ENCODE measurements at regions not wholly inside any gene's neighbourhood (a gene's known extent, or its start where the extent isn't known, plus 50 kb on each side); places are given as distances from the start of the nearest gene placed in this dataset.
"Not testable (repeated sequence)": the region's sequence is repeated elsewhere in the genome, so short reads cannot be mapped to it uniquely, and the experiment has no call there.

DNA sequence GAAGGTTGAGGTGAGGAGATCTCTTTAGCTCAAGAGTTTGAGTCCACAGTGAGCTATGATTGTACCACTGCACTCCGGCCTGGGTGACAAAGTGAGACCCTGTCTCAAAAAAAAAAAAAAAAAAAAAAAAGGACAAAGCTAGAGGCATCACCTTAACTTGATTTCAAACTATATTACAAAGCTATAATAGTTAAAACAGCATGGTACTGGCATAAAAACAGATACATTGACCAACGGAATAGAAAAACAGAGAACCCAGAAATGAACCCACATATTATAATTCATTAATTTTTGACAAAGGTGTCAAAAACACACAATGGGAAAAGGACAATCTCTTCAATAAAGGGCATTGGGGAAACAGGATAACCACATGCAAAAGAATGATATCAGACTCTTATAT lies 50.8 kb upstream of the MBOAT1 start:
- DNase-seq: no peak

DNA sequence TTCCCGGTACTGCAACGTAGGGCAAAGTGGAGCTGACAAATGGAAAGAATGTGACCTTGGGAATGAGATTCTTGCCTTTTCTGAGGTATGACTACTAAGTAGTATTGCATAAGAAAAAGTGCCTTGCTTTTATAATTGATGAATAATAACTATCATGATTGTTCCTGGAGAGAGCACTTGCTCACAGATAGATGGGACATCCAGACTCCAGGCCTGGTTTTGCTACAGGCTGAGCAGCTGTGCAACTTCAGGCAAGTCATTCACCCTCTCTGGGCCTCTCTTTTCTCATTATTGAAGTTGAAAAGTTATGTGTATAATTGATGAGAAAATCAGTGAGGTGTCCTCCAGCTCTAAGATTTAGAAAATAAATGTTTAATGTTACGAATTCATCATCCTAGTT lies 53.6 kb upstream of the MBOAT1 start:
- DNase-seq: no peak

DNA sequence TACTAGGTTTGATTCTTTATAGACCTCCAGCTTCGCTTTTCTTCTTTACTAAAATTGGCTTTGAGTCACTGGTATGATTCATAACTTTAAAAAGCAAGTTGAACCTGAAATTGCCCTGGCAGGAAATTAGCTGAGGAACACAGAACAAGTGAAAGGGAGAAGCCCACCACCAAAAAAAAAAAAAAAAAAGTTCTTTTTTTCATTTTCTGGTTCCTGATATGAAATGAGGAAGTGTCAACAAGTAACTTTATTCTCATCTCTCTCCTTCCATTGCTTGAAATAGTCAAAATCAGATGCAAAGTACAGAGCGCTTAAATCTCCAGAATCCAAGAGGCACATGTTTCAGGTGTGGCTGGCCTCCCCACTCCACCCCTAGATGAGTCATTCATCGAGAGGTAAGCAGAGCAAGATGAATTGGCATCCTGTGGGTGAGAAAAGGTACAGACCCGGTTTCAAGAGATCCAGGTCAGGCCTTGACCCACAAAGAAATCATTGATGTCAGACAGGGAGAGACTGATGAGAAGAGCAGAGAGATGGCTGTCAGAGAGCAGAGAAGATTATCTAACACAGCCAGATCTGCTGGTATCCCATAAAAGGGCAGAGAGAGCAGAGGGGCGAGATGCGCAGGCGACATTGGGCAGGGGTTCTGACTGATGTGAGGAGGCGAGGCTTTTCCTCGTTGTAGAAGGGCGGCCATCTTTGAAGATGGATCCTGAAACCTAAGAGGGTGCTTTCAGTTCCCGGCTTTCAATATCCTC lies 54.8 kb upstream of the MBOAT1 start:
- no peak for DNase-seq

DNA sequence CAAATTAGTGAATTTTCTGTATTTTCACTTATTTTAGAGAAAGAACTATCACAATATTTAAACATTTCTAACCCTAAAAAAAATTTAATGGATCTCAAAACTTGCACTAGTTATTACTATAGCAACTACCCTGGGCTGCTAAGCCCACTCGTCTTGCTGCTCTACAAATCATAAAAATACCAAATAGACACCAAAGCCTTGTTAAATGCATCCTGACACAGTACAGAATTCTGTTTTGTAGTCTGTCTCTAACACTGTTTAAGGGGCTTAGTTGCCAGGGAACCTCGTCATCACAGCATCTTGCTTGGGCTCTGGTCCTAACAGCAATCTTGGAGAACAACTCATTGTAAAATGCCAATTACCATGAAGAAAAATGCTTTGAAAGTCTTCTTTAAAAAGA lies 56.9 kb upstream of the MBOAT1 start:
- no peak for DNase-seq

DNA sequence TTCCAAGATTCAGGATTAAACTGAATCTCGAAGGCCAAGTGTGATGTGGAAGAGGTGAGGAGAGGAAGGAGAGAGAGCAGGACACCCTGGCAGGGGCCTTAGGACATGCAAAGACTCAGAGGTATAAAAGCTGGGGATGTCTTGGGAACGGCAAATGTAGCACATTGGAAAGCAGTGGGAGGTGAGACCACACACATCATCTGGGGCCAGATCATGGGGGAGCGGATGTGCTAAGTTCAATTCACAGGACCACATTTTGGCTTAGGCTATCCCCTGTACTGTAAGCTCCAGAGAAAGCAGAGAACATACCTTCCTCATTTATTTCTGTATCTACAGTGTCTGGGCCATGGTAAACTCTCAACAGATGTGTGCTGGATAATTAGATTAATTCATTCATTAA lies 59.5 kb upstream of the MBOAT1 start:
- DNase-seq: no peak

DNA sequence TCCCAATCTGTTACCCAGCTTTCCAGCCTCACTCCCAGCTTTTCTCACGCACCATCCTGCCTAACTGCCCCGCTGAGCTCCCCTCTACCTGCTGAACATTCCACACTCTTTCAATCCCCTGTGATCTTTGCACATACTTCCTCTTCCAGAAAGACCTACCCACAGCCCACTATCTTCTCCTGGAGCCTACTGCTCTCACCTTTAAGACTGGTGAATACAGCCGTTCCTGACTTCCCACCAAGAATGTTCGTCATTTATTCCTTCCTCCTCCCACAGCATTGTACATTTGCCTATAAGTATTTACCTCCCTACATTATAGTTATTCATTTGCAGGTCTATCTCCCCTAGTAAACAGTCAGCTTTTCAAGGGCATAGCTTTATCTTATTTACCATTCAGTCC lies 61.9 kb upstream of the MBOAT1 start:
- DNase-seq: no peak

DNA sequence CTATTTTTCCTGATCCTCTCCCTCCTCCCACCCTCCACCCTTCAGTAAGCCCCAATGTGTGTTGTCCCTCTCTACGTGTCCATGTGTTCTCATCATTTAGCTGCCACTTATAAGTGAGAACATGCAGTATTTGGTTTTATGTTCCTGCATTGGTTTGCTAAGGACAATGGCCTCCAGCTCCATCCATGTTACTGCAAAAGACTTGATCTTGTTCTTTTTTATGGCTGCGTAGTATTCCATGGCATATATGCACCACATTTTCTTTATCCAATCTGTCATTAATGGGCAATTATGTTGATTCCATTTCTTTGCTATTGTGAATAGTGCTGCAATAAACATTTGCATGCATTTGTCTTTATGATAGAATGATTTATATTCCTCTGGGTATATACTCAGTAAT lies 63.6 kb upstream of the MBOAT1 start:
- not testable (repeated sequence) for DNase-seq

DNA sequence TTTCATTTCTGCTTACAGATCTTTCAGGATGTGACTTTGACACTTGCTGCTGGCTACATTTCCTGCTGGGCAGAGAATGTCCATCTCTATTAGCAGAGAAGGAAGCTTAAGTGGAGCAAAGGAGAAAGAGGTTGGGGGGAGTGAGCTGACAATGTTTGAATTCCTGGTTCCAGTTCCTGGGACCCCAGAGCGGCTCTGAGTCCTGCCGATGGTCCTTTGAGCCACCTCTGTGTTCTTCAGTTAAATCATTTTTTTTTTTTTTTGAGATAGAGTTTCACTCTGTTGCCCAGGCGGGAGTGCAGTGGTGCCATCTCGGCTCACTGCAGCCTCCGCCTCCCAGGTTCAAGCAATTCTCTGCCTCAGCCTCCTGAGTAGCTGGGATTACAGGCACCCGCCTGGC lies 65.5 kb upstream of the MBOAT1 start:
- DNase-seq: not testable (repeated sequence)

DNA sequence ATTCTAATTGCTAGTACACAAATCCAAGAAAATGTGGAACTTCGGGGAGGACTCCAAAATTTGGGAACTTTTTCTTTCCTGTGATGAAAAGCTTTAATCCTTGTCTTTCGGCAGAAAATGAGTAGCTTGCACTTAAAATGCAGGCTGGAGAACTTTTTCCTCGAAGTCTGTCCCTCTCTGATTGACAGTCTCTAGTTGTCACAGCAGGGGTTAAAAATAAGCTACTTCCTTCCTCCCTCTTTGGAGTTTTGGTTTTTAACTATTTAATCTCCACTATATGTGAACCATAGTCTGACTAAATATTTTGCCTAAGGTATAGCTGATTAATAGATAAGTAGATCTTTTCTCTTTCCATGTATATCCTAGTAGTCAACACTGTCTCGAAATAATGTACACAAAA lies 66.8 kb upstream of the MBOAT1 start:
- DNase-seq: no peak

DNA sequence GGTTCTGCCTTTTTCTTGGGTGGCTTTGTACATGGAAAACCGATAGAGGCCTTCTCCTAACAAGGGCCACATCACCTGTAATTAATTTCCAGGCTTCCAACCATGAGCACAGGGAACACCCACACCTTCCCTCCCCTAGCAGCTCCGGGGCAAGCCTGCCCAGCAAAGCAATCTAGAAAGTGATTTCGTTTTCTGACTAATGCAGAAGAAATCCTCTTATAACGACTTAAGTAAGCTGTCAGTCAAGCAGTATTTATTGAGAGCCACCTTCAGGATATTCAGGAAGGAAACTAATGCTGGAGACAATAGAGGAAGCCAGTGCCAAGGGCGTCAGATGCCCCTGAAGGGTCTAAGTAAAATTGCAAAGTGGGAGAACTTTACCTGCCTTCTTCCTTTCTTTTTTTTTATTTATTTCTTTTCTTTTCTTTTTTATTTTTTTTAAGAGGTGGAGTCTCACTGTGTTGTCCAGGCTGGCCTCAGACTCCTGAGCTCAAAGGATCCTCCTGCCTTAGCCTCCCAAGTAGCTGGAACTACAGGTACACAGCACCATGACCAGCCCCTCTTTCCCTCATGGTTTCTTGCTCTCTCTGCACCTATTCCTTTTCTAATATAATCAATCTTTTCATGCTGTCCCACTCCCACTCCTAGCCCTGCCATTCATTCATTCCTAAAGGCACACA lies 67.5 kb upstream of the MBOAT1 start:
- no peak for DNase-seq

DNA sequence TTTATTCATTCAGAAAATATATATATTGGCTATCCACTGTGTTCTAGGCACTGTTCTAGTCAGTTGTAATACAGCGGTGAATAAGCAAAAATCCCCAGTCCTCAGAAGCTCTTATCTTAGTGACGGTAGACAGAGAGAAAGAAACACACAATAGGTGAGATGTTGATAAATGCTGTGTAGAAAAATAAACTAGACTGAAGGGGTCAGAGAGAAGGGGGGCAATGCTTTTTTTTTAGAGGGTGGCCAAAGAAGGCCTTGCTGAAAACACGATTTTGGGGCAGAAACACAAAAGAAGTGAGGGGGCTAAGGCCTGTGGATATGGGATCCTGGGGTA lies 68.0 kb upstream of the MBOAT1 start:
- no peak for DNase-seq

DNA sequence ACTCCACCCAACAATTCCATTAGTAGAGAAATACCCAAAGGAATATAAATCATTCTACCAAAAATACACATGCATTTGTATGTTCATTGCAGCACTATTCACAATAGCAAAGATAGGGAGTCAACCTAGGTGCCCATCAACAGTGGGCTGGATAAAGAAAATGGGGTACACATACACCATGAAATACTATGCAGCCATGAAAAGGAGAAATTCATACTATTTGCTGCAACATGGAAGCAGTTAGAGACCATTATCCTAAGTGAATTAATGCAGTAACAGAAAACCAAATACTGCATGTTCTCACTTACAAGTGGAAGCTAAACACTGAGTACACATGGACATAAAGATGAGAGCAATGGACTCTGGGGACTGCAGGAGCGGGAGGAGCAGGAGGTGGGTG lies 72.4 kb upstream of the MBOAT1 start:
- DNase-seq: no peak

DNA sequence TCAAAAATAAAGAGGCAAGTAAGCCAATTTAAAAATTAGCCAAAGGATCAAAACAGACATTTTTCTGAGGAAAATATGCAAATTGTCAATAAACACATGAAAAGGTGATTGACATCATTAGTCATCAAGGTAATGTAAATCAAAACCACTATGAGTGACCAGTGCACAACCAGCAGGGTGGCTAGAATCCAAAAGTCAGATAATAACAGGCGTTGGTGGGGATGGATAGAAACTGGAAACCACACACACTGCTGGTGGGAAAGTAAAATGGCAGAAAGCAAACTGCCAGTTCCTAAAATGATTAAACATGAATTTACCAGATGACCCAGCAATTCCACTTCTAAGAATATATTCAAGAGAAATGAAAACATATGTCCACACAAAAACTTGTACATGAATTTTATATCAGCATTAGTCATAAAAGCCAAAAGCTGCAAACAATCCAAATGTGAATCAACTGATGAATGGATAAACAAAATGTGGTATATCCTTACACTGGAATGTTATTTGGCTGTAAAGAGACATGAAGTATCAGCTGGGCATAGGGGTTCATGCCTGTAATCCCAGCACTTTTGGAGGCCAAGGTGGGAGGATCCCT lies 74.8 kb upstream of the MBOAT1 start:
- no peak for DNase-seq

DNA sequence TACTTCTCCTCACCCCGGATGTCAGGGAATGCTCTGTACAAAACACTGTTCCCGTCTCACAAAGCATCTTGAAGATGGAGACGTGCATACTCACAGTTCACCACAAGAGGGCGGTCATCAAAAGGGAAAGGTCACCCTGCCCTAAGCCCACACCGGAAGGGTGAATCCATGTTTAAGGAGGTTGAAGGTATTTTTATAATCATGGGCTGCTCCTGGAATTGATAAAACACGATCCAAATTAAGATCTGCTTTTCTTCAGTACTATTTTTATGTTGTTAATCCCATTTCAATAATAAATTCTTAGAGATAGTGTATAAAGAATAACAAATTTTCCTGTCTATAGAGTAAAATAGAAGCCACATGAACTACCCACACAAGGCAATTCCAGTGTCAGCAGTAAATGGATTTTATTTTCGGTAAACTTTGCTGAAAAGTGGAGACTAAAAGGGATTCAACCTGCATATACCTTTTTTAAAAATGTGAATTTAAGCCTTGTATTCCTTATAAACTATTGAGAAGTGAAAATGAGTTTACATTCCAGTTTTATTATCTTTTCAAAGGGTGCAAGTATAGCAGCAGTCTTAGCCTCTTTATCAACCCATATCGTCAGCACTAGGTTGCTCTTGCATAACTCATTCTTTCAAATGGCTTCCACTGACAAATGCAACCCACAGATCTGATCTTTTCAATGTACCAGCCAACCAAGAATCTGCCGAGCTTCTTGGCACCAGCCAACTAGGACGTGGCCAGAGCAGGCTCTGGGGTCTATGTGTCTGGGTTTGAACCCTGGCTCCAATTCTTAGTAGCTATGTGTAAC lies 79.7 kb upstream of the MBOAT1 start:
- DNase-seq: peak; percentile 78

DNA sequence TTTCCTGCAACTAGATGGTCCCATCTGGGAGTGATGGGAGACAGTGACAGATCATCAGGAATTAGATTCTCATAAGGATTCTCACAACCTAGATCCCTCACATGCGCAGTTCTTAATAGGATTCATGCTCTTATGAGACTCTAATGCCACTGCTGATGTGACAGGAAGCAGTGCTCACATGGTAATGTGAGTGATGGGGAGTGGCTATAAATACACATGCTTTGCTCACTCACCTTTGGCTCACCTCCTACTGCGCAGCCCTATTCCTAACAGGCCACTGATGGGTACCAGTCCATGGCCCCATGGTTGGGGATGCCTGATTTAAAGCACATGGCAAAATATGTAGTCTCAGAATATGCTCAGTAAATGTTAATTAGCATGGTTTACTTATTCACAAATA lies 80.6 kb upstream of the MBOAT1 start:
- DNase-seq: no peak

DNA sequence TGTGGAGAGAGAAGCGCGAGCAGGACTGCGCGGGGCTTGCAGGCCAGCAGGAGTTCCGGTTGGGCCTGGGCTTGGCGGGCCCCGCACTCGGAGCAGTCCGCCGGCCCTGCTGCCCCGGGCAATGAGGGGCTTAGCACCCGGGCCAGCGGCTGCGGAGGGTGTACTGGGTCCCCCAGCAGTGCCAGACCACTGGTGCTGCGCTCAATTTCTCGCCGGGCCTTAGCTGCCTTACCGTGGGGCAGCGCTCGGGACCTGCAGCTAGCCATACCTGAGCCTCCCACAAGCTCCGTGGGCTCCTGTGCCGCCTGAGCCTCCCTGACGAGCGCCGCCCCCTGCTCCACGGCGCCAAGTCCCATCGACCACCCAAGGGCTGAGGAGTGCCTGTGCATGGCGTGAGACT lies 89.0 kb upstream of the MBOAT1 start:
- DNase-seq: no peak

DNA sequence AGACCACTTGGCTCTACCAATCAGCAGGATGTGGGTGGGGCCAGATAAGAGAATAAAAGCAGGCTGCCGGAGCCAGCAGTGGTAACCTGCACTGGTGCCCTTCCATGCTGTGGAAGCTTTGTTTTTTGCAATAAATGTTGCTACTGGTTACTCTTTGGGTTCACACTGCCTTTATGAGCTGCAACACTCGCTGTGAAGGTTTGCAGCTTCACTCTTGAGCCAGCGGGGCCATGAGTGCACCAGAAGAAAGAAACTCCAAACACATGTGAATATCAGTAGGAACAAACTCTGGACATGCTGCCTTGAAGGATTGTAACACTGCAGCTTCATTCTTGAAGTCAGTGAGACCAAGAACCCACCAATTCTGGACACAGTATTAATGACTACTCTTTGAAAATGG lies 89.9 kb upstream of the MBOAT1 start:
- no peak for DNase-seq

DNA sequence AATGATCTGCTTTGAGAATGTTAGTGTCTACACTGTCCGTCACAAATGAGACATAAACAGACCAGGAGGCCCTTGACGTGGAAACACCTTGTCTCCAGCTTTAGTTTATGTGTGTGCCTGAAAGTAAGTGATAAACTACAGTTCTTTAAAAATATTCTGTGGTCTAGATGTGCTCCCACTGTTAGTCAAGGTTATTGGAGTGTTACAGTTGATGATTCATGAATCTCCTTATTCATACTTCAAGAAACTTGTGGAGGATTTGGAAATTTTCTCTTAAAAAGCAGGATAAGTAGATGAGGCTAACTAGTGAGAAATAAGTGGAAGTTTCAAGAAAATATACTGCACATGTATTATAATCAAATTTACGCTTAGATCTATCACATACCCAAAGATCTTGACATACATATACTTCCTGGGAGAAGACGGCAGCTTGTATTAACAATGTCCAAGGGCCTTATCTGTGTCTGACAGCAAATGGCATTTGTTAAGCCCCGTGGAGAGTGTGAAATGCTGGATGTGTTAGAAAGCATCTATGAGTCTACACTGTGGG lies 90.5 kb upstream of the MBOAT1 start:
- DNase-seq: no peak

DNA sequence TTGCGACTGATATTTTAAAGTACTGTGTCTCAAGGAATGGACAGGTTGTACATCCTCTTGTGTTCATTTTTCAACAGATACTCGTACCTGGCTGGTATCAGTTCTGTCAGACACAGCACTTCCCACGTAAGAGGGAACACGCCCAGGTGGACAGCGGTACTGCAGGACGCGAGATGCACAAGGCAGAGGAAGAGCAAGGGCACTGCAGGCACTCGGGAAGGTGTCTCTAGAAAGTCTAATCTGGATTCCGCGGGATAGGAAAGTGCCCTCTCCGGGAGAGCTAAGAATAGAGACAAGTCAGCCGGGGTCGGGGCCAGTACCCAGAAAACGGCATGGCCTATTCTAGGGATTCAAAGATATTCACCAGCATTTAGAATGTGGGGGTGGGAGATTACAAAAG lies 94.2 kb upstream of the MBOAT1 start:
- no peak for DNase-seq

DNA sequence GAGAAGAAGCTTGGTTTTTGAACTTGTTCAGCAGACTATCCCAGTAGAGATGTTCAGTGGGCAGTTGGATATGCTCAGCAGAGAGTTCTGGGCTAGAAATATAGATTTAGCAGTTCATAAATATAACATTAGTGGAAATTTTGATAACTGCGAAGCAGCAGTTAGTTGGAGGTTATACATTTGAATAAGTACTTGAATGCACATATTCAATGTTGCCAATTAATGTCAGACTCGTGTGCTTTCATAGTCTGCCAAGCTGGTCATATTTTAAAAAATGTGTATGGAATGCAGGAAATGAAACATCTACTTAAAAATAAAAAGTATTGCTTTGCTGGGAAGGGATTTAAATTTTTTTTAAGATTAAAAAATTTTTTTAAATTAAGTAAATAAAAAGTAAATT lies 92.5 kb upstream of the E2F3 start:
- DNase-seq: no peak

DNA sequence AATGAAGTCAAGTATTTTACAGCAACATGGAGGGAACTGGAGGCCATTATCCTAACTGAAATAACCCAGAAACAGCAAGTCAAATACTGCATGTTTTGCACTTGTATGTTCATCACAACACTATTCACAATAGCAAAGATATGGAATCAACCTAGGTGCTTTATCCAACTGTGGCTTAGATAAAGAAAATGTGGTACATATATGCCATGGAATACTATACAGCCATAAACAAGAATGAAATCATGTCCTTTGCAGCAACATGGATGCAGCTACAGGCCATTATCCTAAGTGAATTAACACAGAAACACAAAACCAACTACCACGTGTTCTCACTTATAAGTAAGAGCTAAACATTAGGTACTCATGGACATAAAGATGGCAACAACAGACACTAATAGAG lies 91.5 kb upstream of the E2F3 start:
- DNase-seq: no peak

DNA sequence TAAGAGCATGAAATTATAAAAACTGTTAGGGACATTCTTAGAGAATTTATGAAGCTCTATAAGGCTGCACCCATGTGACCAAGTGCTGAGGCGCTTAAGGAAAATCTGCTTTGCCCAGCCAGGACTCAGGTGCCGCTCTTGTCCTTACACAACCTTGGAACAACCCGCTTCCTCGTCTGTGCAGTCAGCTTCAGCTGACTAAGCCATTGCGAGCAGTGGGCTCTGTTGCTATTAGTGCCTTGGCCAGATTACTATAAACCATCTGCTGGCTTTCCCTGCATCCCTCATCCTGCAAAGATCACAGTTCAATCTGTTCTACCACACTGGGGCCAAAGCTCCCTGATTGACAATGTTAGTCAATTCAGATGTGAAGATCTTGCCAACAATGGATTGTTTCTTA lies 89.1 kb upstream of the E2F3 start:
- no peak for DNase-seq

DNA sequence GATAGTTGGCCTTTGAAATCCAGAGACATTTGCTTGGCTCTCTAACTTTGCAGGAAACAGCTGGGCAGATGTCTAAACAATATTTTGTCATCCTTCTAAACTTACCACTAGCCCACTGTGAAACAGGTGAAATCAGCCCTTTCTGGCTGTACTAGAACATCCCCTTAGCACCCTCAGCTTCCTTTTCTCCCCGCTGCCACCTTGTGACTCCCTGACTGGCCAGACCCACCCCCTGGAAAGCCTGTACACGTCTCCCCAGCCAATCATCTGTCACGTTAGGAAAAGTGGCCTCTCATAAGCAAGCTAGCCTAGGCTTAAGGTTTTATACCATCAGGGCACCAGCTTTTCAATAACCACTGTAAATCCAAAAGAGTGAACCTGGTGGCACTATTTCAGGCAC lies 88.6 kb upstream of the E2F3 start:
- no peak for DNase-seq

Measured in femur (tissue), 1 donor.